AG10803 (cell line): ENCODE measurements at regions not wholly inside any gene's neighbourhood (a gene's known extent, or its start where the extent isn't known, plus 50 kb on each side); places are given as distances from the start of the nearest gene placed in this dataset.

Experiments
- DNase-seq: peaks from one replicate; pipeline ENCODE4 v3.0.0; 2010; ENCODE audit warnings: low read depth
- H3K4me3 ChIP-seq: 2 replicates; pipeline ENCODE4 v1.5.1; 2011; ENCODE audit warnings: mild to moderate bottlenecking, low read length, control low read depth
- TF ChIP-seq, protein P1 (sequence below): conservative IDR thresholded peaks from 2 replicates; pipeline ENCODE4 v1.5.1; 2011; ENCODE audit warnings: mild to moderate bottlenecking, low read length, control low read depth, inconsistent platforms

- TF ChIP-seq, protein P1, sequence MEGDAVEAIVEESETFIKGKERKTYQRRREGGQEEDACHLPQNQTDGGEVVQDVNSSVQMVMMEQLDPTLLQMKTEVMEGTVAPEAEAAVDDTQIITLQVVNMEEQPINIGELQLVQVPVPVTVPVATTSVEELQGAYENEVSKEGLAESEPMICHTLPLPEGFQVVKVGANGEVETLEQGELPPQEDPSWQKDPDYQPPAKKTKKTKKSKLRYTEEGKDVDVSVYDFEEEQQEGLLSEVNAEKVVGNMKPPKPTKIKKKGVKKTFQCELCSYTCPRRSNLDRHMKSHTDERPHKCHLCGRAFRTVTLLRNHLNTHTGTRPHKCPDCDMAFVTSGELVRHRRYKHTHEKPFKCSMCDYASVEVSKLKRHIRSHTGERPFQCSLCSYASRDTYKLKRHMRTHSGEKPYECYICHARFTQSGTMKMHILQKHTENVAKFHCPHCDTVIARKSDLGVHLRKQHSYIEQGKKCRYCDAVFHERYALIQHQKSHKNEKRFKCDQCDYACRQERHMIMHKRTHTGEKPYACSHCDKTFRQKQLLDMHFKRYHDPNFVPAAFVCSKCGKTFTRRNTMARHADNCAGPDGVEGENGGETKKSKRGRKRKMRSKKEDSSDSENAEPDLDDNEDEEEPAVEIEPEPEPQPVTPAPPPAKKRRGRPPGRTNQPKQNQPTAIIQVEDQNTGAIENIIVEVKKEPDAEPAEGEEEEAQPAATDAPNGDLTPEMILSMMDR: no peak
- no peak for DNase-seq
- no peak overlapping the region for H3K4me3 ChIP-seq
Observed at GRCh38 chr20:55471052-55472006, 534.0 kb downstream of the CBLN4 start.

GRCh38 chr20:55469074-55469473 lies 536.2 kb downstream of the CBLN4 start:
- DNase-seq: no peak
- TF ChIP-seq, protein P1: no peak

GRCh38 chr20:55461519-55461918 lies 543.8 kb downstream of the CBLN4 start:
- no peak overlapping the region for H3K4me3 ChIP-seq
- TF ChIP-seq, protein P1: no peak
- DNase-seq: no peak

More at GRCh38 chr20:55469074-55469473, 536.2 kb downstream of the CBLN4 start:
- no peak overlapping the region for H3K4me3 ChIP-seq

- H3K4me3 ChIP-seq: no peak overlapping the region
- TF ChIP-seq, protein P1: no peak
- no peak for DNase-seq
Observed at GRCh38 chr20:55456316-55456940, 548.9 kb downstream of the CBLN4 start.

GRCh38 chr20:55449091-55449490 lies 556.2 kb downstream of the CBLN4 start:
- TF ChIP-seq, protein P1: no peak
- H3K4me3 ChIP-seq: no peak overlapping the region
- DNase-seq: no peak

- TF ChIP-seq, protein P1: no peak
- no peak for DNase-seq
- no peak overlapping the region for H3K4me3 ChIP-seq
Observed at GRCh38 chr20:55446301-55446700, 559.0 kb downstream of the CBLN4 start.
